ENCODE measurements at regions not wholly inside any gene's neighbourhood (a gene's known extent, or its start where the extent isn't known, plus 50 kb on each side); places are given as distances from the start of the nearest gene placed in this dataset.
"Not testable (repeated sequence)": the region's sequence is repeated elsewhere in the genome, so short reads cannot be mapped to it uniquely, and the experiment has no call there.

GRCh38 chr14:28252124-28252523 lies 514.5 kb upstream of the FOXG1 start:
- intact Hi-C loops (cut with DNase I); DNase-seq: not testable (repeated sequence)

- DNase-seq = no peak
- intact Hi-C loops (cut with DNase I) = no loop called here
These were observed 511.8 kb upstream of the FOXG1 start for GRCh38 chr14:28254768-28255167.

- intact Hi-C loops (cut with DNase I) = loop anchor here (5.0 kb wide), 1 partner anchor 233 kb away; no protein-coding TSS in a partner anchor
- peak in 4 of 10 donors; percentile 22 to 74 (median 50) for DNase-seq
These were observed 502.3 kb upstream of the FOXG1 start for GRCh38 chr14:28264306-28264705.

- DNase-seq = no peak
- intact Hi-C loops (cut with DNase I) = no loop called here
These were observed 494.3 kb upstream of the FOXG1 start for GRCh38 chr14:28272270-28272669.

DNA sequence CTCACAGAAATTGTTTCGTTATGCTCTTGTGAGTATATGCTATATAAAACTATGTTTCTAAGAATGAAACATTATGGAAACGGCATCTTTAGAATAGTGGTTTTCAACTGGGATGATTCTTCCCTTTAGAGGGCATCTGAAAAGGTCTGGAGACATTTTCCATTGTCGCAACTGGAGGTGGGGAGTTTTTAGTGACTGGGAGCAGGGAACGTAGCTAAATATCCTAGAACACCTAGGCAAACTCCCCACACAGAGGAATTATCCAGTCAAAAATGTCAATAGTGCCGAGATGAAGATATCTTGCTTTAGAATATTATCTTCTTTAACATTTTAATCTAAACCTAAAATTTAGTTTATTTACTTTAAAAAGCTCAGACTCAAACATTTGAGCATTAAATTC lies 486.1 kb upstream of the FOXG1 start:
- intact Hi-C loops (cut with DNase I) = no loop called here
- DNase-seq = no peak

DNA sequence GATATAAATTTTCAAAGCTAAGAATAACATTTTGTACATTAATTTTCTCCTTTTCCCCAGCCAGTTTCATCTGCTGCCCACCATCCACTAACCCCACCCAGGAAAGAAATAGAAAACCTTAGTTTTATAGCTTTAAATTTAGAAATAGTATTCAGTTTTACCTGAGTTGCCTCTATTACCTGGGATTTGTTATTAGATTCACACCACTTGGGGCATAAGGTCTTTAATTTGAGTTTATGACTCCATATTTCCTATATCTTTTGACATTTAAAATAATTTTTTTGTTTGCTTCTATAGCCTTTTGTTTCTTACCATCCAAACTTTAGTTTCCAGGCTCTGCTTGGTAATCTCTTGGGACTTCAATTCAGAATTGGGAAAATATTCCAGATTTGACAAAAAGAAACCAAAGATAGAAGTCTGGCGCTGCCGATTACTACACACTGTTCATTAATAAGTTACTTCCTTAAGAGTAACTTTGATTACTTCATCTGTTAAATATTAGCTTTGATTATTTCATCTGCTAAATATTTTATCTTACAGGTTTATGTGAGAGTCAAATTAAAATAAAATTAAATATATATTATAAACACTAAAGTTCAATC lies 485.5 kb upstream of the FOXG1 start:
- intact Hi-C loops (cut with DNase I) = no loop called here
- no peak for DNase-seq

DNA sequence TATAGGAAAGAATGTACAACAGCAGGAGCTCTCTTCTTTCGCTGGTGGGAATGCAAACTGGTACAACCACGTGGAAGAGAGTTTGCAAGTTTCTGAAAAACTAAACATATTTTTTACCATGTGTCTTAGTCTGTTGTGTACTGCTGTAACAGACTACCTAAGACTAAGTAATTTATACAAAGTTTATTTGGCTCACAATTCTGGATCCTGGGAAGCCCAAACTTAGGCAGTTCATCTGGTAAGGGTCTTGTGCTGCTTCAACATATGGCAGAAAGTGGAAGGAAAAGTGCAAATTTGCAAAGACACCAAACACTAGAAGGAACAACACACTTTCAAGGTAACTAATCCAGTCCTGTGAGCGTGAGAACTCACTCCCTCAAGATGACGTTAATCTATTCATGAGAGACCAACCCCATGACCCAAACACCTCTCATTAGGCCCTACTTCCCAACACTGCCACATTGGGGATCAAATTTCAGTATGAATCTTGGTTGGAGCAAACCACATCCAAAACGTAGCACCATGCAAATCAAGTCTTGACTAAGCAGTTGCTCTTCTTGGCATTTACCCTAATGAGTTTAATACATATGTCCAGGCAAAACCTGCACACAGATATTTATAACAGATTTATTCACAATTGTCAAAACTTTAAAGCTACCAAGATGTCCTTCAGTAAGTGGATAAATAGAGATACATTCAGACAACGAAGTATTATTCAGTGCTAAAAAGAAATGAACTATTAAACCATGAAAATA lies 481.9 kb upstream of the FOXG1 start:
- DNase-seq = no peak
- intact Hi-C loops (cut with DNase I) = no loop called here

DNA sequence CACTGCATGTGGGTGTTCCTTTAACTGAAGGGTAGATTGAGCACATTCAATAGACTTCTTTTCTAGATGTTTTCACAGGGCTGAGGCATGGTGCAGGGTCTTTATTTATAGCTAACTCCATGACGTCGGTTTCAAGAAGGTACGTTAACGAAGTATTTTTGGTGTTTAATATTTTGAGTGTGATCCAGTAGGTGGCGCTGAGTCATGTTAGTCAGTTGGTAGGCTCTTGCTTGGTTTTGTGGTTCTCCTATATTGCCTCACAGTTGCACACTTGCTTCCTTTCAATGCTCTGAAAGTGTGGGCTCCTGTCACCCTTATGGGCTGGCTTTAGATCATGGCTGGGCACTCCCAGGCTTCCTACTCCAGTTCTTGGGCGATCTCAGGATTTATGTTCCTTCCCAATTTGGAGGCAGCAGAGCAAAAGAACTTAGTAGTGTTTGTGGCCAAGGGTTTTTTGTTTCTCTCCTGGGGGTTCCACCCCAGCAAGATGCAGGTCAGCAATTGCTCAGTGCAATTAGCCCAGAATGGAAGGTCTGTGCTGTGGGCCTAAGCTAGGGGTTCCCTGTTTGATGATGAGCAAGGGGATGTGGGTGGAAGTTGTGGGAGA lies 471.6 kb upstream of the FOXG1 start:
- DNase-seq = no peak
- intact Hi-C loops (cut with DNase I) = no loop called here

- intact Hi-C loops (cut with DNase I) = no loop called here
- no peak for DNase-seq
These were observed 469.0 kb upstream of the FOXG1 start for GRCh38 chr14:28297559-28297958.

DNA sequence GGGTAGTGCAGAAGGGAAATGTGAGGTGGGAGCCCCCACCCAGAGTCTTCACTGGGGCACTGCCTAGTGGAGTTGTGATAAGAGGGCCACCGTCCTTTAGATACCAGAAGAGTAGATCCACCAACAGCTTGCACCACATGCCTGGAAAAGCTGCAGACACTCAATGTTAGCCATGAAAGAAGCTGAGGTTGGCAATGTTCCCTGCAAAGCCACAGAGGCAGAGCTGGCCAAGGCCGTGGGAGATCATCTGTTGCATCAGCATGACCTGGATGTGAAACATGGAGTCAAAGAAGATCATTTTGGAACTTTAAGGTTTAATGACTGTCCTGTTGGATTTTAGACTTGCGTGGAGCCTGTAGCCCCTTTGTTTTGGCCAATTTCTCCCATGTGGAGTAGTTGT lies 468.4 kb upstream of the FOXG1 start:
- no peak for DNase-seq
- intact Hi-C loops (cut with DNase I) = no loop called here

GRCh38 chr14:28299227-28299626 lies 467.4 kb upstream of the FOXG1 start:
- intact Hi-C loops (cut with DNase I) = no loop called here
- DNase-seq = peak in 1 of 10 donors; percentile 65

GRCh38 chr14:28300356-28300755 lies 466.2 kb upstream of the FOXG1 start:
- no peak for DNase-seq

DNA sequence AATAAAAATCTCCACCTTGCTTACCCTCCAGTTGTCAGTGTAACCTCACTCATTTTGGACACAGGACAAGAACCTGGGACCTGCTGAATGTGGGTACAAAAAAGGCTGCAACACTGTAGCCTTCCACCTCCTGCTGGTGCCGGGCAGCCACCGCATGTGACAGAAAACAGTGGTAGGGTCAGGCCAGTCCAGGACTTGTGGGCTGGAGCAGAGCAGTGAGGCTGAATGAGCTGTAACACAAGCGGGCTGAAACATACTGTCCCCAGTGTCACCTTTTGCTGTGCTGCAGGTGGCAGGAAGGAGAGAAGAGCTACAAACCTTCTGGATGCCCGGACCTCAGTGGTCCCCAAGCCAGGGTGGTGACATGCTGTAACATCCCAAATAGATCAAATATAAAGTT lies 465.4 kb upstream of the FOXG1 start:
- intact Hi-C loops (cut with DNase I) = no loop called here
- DNase-seq = no peak

More at GRCh38 chr14:28300356-28300755, 466.2 kb upstream of the FOXG1 start:
- intact Hi-C loops (cut with DNase I) = no loop called here

DNA sequence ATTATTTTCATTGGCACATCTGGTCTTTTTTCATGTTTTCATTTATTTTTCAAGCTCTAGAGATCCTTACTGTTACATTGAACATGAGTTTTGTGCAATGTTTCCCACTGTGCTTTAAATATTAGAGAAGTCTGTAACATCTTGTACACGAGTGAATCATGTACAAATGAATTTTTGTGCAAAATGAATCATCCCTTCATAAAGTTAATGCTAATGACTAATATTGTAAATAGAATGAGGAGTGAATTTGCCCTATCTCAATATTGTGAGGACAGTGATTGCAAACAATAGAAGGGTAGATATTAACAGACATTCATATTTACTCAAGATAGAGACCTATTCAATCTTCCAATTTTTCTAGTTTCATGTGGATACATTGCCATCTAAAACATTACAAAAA lies 463.3 kb upstream of the FOXG1 start:
- intact Hi-C loops (cut with DNase I) = no loop called here
- DNase-seq = no peak

- intact Hi-C loops (cut with DNase I) = loop anchor here (5.0 kb wide), 1 partner anchor 301 kb away; no protein-coding TSS in a partner anchor
- DNase-seq = no peak
These were observed 460.6 kb upstream of the FOXG1 start for GRCh38 chr14:28305938-28306337.

GRCh38 chr14:28307506-28307905 lies 459.1 kb upstream of the FOXG1 start:
- no peak for DNase-seq
- intact Hi-C loops (cut with DNase I) = loop anchor here (5.0 kb wide), 1 partner anchor 300 kb away; no protein-coding TSS in a partner anchor

DNA sequence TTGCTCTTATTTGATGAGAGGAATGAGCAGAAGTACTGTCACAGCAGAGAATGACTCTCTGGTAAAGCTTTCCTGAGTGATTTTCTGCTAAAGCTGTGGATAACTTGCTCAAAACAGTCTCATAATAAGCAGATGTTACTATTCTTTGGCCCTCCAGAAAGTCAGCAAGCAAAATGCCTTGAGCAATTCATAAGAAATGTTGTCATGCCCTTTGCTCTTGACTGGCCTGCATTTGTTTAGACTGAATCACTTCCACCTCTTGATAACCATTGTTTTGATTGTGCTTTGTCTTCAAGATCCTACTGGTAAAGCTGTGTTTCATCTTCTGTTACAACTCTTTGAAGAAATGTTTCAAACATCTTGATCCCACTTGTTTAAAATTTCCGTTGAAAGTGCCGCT lies 457.9 kb upstream of the FOXG1 start:
- DNase-seq = no peak
- intact Hi-C loops (cut with DNase I) = loop anchor here (5.0 kb wide), 1 partner anchor 299 kb away; no protein-coding TSS in a partner anchor

GRCh38 chr14:28317890-28318675 lies 448.5 kb upstream of the FOXG1 start:
- intact Hi-C loops (cut with DNase I) = not testable (repeated sequence)
- DNase-seq = peak in 1 of 10 donors; percentile 19

- DNase-seq = no peak
- intact Hi-C loops (cut with DNase I) = no loop called here
These were observed 444.9 kb upstream of the FOXG1 start for GRCh38 chr14:28321475-28322244.

DNA sequence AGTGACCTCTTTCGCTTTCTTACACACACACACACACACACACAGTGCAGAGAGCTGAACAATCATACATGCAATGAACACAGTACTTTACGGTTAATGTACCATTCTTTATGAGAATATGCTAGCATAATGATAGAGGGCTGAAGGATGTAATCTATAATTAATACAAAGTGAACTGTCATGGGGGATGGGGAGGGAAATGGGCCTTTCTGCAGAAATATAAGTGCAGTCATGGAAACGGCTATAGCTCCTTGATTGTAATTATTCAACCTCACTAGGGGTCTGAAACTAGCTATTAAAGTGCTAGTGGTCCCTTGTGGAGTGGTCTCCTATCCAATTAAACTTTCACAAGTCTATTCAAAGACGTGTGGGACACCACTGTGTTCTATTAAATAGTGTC lies 443.2 kb upstream of the FOXG1 start:
- DNase-seq = no peak
- intact Hi-C loops (cut with DNase I) = no loop called here

Measured in posterior cingulate gyrus (tissue), 11 donors.